Lung (tissue), 11 donors: ENCODE measurements at regions not wholly inside any gene's neighbourhood (a gene's known extent, or its start where the extent isn't known, plus 50 kb on each side); places are given as distances from the start of the nearest gene placed in this dataset.

Source experiments
- ATAC-seq: fragments of 200-7000 bp; cut with Tn5 transposase; one replicate; pipeline ENCODE4 v1.9.1; 2020; ENCODE audit warnings: moderate number of reproducible peaks; ENCODE audit not compliant: insufficient read depth, low FRiP score
- DNase-seq, 3 donors: peaks; one replicate each; pipeline ENCODE4 v3.0.0-alpha.2; 2013 to 2017
- H3K27ac ChIP-seq, 2 donors: one replicate each; pipeline ENCODE4 v1.5.1; 2013; ENCODE audit warnings: mild to moderate bottlenecking in 2 of 2, moderate library complexity in 2 of 2, control low read depth in 1 of 2, inconsistent platforms in 1 of 2, low read depth in 1 of 2, low read length in 1 of 2
- H3K27me3 ChIP-seq, 3 donors: one replicate each; pipeline ENCODE4 v1.5.1; 2013; ENCODE audit warnings: low read length in 2 of 3; ENCODE audit not compliant: control insufficient read depth in 3 of 3, insufficient read depth in 3 of 3
- H3K36me3 ChIP-seq, 4 donors: one replicate each; pipeline ENCODE4 v1.5.1; 2013; ENCODE audit warnings: low read length in 4 of 4, mild to moderate bottlenecking in 1 of 4, moderate library complexity in 1 of 4; ENCODE audit not compliant: control insufficient read depth in 4 of 4, insufficient read depth in 4 of 4
- H3K4me1 ChIP-seq, 5 donors: one replicate each; pipeline ENCODE4 v1.5.1; 2013; ENCODE audit warnings: low read length in 5 of 5, mild to moderate bottlenecking in 2 of 5, moderate library complexity in 1 of 5; ENCODE audit not compliant: control insufficient read depth in 5 of 5, insufficient read depth in 5 of 5
- H3K4me3 ChIP-seq: one replicate; pipeline ENCODE4 v1.5.1; 2013; ENCODE audit warnings: mild to moderate bottlenecking, control low read depth, moderate library complexity
- H3K9ac ChIP-seq, 2 donors: one replicate each; pipeline ENCODE4 v1.5.1; 2013; ENCODE audit warnings: low read length in 2 of 2, control low read depth in 1 of 2; ENCODE audit not compliant: insufficient read depth in 1 of 2
- H3K9me3 ChIP-seq, 4 donors: one replicate each; pipeline ENCODE4 v1.5.1; 2013; ENCODE audit warnings: low read length in 3 of 4, mild to moderate bottlenecking in 1 of 4, moderate library complexity in 1 of 4; ENCODE audit not compliant: control insufficient read depth in 4 of 4, insufficient read depth in 3 of 4
- WGBS, 2 donors: extraction: QIAGEN DNeasy Blood & Tissue Kit; methylation state at CpG; one replicate each; pipeline ENCODE4 v1.1.7; 2013; 5-methylcytosine and 5-hydroxymethylcytosine counted together
- TF ChIP-seq, protein P1 (sequence below): IDR thresholded peaks from 2 replicates; pipeline ENCODE4 v1.5.1; 2012; ENCODE audit warnings: mild to moderate bottlenecking; ENCODE audit errors: control extremely low read depth, extremely low read depth
- donor health status: control.
- donor health status: control.
- donor health status: Bipolar disorder and iron deficiency.
- donor health status: healthy.
- donor health status: DM: yes; HTN: yes; CAD: no.

- Histone ChIP-seq H3K4me3 (no peak overlapping the region), H3K9me3 (no peaks in the 10 kb centered on the region), H3K9ac (no peak overlapping the region), H3K27ac (no peak overlapping the region), H3K27me3 (peaks cover 0 to 2% (median 0%) of the 10 kb centered on the region in 3 donors), H3K4me1 (peaks cover 0 to 4% (median 0%) of the 10 kb centered on the region in 5 donors), H3K36me3 (no peaks in the 10 kb centered on the region)
- TF ChIP-seq, protein P1, sequence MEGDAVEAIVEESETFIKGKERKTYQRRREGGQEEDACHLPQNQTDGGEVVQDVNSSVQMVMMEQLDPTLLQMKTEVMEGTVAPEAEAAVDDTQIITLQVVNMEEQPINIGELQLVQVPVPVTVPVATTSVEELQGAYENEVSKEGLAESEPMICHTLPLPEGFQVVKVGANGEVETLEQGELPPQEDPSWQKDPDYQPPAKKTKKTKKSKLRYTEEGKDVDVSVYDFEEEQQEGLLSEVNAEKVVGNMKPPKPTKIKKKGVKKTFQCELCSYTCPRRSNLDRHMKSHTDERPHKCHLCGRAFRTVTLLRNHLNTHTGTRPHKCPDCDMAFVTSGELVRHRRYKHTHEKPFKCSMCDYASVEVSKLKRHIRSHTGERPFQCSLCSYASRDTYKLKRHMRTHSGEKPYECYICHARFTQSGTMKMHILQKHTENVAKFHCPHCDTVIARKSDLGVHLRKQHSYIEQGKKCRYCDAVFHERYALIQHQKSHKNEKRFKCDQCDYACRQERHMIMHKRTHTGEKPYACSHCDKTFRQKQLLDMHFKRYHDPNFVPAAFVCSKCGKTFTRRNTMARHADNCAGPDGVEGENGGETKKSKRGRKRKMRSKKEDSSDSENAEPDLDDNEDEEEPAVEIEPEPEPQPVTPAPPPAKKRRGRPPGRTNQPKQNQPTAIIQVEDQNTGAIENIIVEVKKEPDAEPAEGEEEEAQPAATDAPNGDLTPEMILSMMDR = no peak
- ATAC-seq (no peak), DNase-seq (no peak)
- 85 to 91% methylated on average over 1 of the region's 1 CpG for whole genome bisulfite sequencing, 2 donors
Observed at GRCh38 chr10:6958711-6959110, 378.6 kb upstream of the PRKCQ start.

GRCh38 chr10:6958254-6958653 is 378.2 kb upstream of the PRKCQ start:
- Histone ChIP-seq H3K4me1 (peaks cover 0 to 9% (median 0%) of the 10 kb centered on the region in 5 donors), H3K36me3 (no peaks in the 10 kb centered on the region), H3K9me3 (no peaks in the 10 kb centered on the region), H3K4me3 (no peak overlapping the region), H3K27me3 (peaks cover 0 to 2% (median 0%) of the 10 kb centered on the region in 3 donors), H3K27ac (no peak overlapping the region), H3K9ac (no peak overlapping the region)
- WGBS, 2 donors = 9 to 10% methylated on average over 1 of the region's 1 CpG
- ATAC-seq (no peak), DNase-seq (no peak)
- TF ChIP-seq, protein P1 = no peak

DNA sequence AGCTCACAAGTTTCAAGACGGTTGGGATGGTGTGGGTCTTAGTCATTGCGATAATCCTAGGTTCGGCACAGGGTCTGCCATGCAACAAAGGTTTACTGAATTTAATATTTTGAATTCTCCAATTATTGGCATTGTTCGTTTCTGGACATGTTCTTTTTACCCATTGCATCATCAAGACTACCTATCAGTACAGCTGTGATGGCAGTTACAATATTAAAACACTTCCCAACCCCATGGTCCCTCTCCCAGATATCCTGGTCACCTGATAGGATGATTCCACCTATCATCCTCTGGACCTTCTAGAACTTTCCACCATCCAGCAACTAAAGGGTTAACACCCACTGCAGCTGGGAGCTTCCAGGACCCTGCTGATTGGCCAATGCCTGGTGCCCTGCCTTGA is 377.8 kb upstream of the PRKCQ start:
- H3K27me3 ChIP-seq = peaks cover 0 to 2% (median 0%) of the 10 kb centered on the region in 3 donors
- no peaks in the 10 kb centered on the region for H3K36me3 ChIP-seq
- WGBS, 2 donors = 83 to 91% methylated on average over 4 of the region's 4 CpGs
- DNase-seq = no peak
- TF ChIP-seq, protein P1 = no peak
- H3K27ac ChIP-seq = no peak overlapping the region
- H3K4me3 ChIP-seq = no peak overlapping the region
- no peak for ATAC-seq
- no peak overlapping the region for H3K9ac ChIP-seq
- H3K9me3 ChIP-seq = no peaks in the 10 kb centered on the region
- peaks cover 0 to 10% (median 0%) of the 10 kb centered on the region in 5 donors for H3K4me1 ChIP-seq

DNA sequence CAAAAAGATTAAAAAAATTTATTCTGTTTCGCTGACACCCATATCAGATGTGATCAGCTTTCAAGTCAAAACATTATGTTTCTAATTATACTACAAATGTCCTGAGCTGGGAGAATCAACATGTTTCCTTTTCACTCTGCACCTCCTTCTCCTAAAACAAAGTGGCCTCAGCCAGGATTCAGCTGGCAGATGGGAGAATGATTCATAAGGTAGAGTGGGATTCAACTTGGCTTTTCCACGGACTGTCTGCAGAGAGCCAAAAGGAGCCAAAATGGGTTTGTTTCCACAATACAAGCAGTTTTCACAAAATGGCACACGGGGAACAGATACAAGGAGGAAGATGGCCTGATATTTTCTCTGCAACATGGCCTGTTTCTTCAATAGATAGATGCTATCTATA is 376.5 kb upstream of the PRKCQ start:
- Histone ChIP-seq H3K27me3 (peaks cover 0 to 2% (median 0%) of the 10 kb centered on the region in 3 donors), H3K4me1 (peaks cover 0 to 10% (median 0%) of the 10 kb centered on the region in 5 donors), H3K9ac (no peak overlapping the region), H3K9me3 (no peaks in the 10 kb centered on the region), H3K27ac (no peak overlapping the region), H3K4me3 (no peak overlapping the region), H3K36me3 (no peaks in the 10 kb centered on the region)
- DNase-seq (peak in 1 of 3 donors; percentile 15), ATAC-seq (no peak)
- TF ChIP-seq, protein P1 = no peak
- WGBS, 2 donors = 75 to 84% methylated on average over 3 of the region's 3 CpGs
